ENCODE measurements at regions not wholly inside any gene's neighbourhood (a gene's known extent, or its start where the extent isn't known, plus 50 kb on each side); places are given as distances from the start of the nearest gene placed in this dataset.

GRCh38 chr9:85264695-85265094, 477.1 kb downstream of the AGTPBP1 start:
- intact Hi-C loops (cut with micrococcal nuclease): no loop called here

GRCh38 chr9:85263288-85263687, 478.5 kb downstream of the AGTPBP1 start:
- intact Hi-C loops (cut with micrococcal nuclease): no loop called here

GRCh38 chr9:85262333-85262732, 479.4 kb downstream of the AGTPBP1 start:
- intact Hi-C loops (cut with micrococcal nuclease): no loop called here

- intact Hi-C loops (cut with micrococcal nuclease): no loop called here
Observed at GRCh38 chr9:85260275-85260845, 481.4 kb downstream of the AGTPBP1 start.

GRCh38 chr9:85258823-85259370, 482.9 kb downstream of the AGTPBP1 start:
- intact Hi-C loops (cut with micrococcal nuclease): no loop called here

GRCh38 chr9:85258236-85258635, 483.5 kb downstream of the AGTPBP1 start:
- intact Hi-C loops (cut with micrococcal nuclease): no loop called here

GRCh38 chr9:85249313-85249621, 492.5 kb downstream of the AGTPBP1 start:
- intact Hi-C loops (cut with micrococcal nuclease): no loop called here

- intact Hi-C loops (cut with micrococcal nuclease): no loop called here
Observed at GRCh38 chr9:85248514-85249312, 493.0 kb downstream of the AGTPBP1 start.

GRCh38 chr9:85246541-85246940, 495.2 kb downstream of the AGTPBP1 start:
- intact Hi-C loops (cut with micrococcal nuclease): no loop called here

GRCh38 chr9:85244856-85245255, 496.9 kb downstream of the AGTPBP1 start:
- intact Hi-C loops (cut with micrococcal nuclease): no loop called here

- intact Hi-C loops (cut with micrococcal nuclease): no loop called here
Observed at GRCh38 chr9:85243977-85244376, 497.8 kb downstream of the AGTPBP1 start.

GRCh38 chr9:85237478-85237877, 504.3 kb downstream of the AGTPBP1 start:
- intact Hi-C loops (cut with micrococcal nuclease): no loop called here

GRCh38 chr9:85230081-85230480, 511.7 kb downstream of the AGTPBP1 start:
- intact Hi-C loops (cut with micrococcal nuclease): no loop called here

- intact Hi-C loops (cut with micrococcal nuclease): no loop called here
Observed at GRCh38 chr9:85228111-85228855, 513.5 kb downstream of the AGTPBP1 start.

GRCh38 chr9:85225180-85225579, 516.6 kb downstream of the AGTPBP1 start:
- intact Hi-C loops (cut with micrococcal nuclease): no loop called here

- intact Hi-C loops (cut with micrococcal nuclease): no loop called here
Observed at GRCh38 chr9:85224729-85225128, 517.0 kb downstream of the AGTPBP1 start.

- intact Hi-C loops (cut with micrococcal nuclease): no loop called here
Observed at GRCh38 chr9:85224301-85224700, 517.5 kb downstream of the AGTPBP1 start.

- intact Hi-C loops (cut with micrococcal nuclease): no loop called here
Observed at GRCh38 chr9:85223506-85224125, 518.1 kb downstream of the AGTPBP1 start.

GRCh38 chr9:85216601-85217000, 525.2 kb downstream of the AGTPBP1 start:
- intact Hi-C loops (cut with micrococcal nuclease): no loop called here

- intact Hi-C loops (cut with micrococcal nuclease): no loop called here
Observed at GRCh38 chr9:85215961-85216360, 525.8 kb downstream of the AGTPBP1 start.

- intact Hi-C loops (cut with micrococcal nuclease): no loop called here
Observed at GRCh38 chr9:85215416-85215815, 526.3 kb downstream of the AGTPBP1 start.

Measured in T-helper 2 cell treated with Interferon-gamma antibody and Interleukin-4, amounts not matched to agents 100 ng/mL and 5 ng/mL, for 36 hours (primary cell).